Right lobe of liver (tissue), 6 donors: ENCODE measurements at regions not wholly inside any gene's neighbourhood (a gene's known extent, or its start where the extent isn't known, plus 50 kb on each side); places are given as distances from the start of the nearest gene placed in this dataset.

Experiments used
- ATAC-seq, 4 donors: fragments of 200-7000 bp; cut with Tn5 transposase; one replicate each; pipeline ENCODE4 v1.9.1; 2020; ENCODE audit warnings: mild to moderate bottlenecking in 4 of 4, moderate library complexity in 4 of 4
- DNase-seq, 3 donors: peaks; one replicate each; pipeline ENCODE4 v3.0.0-alpha.2; 2020
- H3K27ac ChIP-seq, 3 donors: fragments of 200-600 bp; one replicate each; pipeline ENCODE4 v1.8.0; 2022
- H3K27me3 ChIP-seq, 2 donors: fragments of 200-600 bp; one replicate each; pipeline ENCODE4 v1.8.0; 2022
- H3K36me3 ChIP-seq, 4 donors: fragments of 200-600 bp; sonication (generic) in 1 of 4; one replicate each; pipeline versions ENCODE4 v1.5.1 to v1.8.0; 2017 to 2022; ENCODE audit warnings: control low read depth in 1 of 4
- H3K4me1 ChIP-seq, 4 donors: fragments of 200-600 bp; sonication (generic) in 1 of 4; one replicate each; pipeline versions ENCODE4 v1.5.1 to v1.8.0; 2017 to 2022; ENCODE audit warnings: control low read depth in 1 of 4
- H3K4me3 ChIP-seq, 3 donors: fragments of 200-600 bp; one replicate each; pipeline ENCODE4 v1.8.0; 2022
- H3K9me3 ChIP-seq, 4 donors: fragments of 200-600 bp; sonication (generic) in 1 of 4; one replicate each; pipeline versions ENCODE4 v1.5.1 to v1.8.0; 2017 to 2022; ENCODE audit warnings: control low read depth in 1 of 4
- POLR2A ChIP-seq: fragments of 450-650 bp; IDR thresholded peaks from one replicate; pipeline ENCODE4 v1.6.1; 2017; ENCODE audit warnings: antibody characterized with exemption, mild to moderate bottlenecking
- WGBS: methylation state at CpG from one replicate; pipeline ENCODE4 v1.1.6; 2018; ENCODE audit warnings: low coverage, low lambda C conversion rate; ENCODE audit not compliant: insufficient coverage; ENCODE audit errors: missing lambda C conversion rate; 5-methylcytosine and 5-hydroxymethylcytosine counted together
- intact Hi-C, 2 donors: fragments of 100-400 bp; cut with DNase I; formaldehyde crosslinking; loops; one replicate each; pipeline versions ENCODE4 v1.11.2 to v1.14.1; 2022
- TF ChIP-seq, protein P1 (sequence below), 4 donors: fragments of 200-600 bp in 3 of 4; fragments of 450-650 bp in 1 of 4; IDR thresholded peaks; one replicate each; pipeline versions ENCODE4 v1.5.1 to v1.8.0; 2016 to 2022; ENCODE audit warnings: antibody characterized with exemption in 4 of 4, mild to moderate bottlenecking in 2 of 4
- donor health status: DM: no; HTN: yes; CAD: no.
- donor health status: DM: no; HTN: no; CAD: no.
- donor health status: DM: no; HTN: no; CAD: no.
- donor health status: DM: no; HTN: yes; CAD: no.
- donor health status: DM: no; HTN: yes; CAD: no.

DNA sequence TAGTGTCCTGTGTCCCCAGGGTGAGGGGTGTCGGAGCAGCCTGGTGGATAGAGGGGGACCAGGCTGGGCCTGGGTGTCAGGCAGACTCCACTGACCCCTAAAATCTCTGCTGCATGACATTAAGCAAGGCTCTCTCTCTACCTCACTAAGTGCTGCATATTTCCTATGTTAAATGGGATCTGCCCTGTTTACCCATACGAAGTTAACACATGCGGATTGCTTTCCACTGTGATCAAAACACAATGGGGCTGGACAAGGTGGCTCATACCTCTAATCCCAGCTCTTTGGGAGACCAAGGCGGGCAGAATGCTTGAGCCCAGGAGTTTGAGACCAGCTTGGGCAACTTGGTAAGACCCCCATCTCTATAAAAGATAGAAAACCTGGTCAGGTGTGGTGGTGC is 426.2 kb downstream of the MIAT start:
- Histone ChIP-seq H3K9me3 (no peaks in the 10 kb centered on the region), H3K27me3 (no peaks in the 10 kb centered on the region), H3K36me3 (no peaks in the 10 kb centered on the region), H3K27ac (no peak overlapping the region), H3K4me1 (no peaks in the 10 kb centered on the region), H3K4me3 (no peak overlapping the region)
- intact Hi-C loops = no loop called here
- ATAC-seq = no peak
- DNase-seq = no peak
- 56% methylated on average over 3 of the region's 4 CpGs for WGBS
- TF ChIP-seq, protein P1, sequence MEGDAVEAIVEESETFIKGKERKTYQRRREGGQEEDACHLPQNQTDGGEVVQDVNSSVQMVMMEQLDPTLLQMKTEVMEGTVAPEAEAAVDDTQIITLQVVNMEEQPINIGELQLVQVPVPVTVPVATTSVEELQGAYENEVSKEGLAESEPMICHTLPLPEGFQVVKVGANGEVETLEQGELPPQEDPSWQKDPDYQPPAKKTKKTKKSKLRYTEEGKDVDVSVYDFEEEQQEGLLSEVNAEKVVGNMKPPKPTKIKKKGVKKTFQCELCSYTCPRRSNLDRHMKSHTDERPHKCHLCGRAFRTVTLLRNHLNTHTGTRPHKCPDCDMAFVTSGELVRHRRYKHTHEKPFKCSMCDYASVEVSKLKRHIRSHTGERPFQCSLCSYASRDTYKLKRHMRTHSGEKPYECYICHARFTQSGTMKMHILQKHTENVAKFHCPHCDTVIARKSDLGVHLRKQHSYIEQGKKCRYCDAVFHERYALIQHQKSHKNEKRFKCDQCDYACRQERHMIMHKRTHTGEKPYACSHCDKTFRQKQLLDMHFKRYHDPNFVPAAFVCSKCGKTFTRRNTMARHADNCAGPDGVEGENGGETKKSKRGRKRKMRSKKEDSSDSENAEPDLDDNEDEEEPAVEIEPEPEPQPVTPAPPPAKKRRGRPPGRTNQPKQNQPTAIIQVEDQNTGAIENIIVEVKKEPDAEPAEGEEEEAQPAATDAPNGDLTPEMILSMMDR (IDR thresholded peaks at IDR 0.05) = no peak
- no peak for TF ChIP-seq POLR2A

DNA sequence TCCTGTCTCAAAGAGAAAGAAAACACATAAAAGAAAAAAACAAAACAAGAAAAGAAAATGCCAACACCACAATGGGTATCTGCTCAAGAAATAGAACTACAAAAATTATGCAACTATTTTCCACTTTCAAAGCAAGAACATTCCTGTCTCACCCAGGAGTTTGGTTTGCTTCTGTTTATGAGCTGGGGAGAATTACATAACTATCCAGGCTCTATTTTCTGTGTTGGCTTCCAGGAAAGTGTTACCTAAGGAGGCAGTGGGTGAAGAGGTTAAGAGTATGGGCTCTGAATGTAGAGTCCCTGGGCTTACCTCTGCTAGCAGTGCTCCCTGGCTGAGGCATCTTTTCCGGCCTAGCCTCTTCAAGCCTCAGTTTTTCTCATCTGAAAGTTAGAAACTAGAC is 426.7 kb downstream of the MIAT start:
- no peak for ATAC-seq
- no peak overlapping the region for H3K27ac ChIP-seq
- intact Hi-C loops = no loop called here
- H3K4me1 ChIP-seq = no peaks in the 10 kb centered on the region
- TF ChIP-seq, protein P1 (IDR thresholded peaks at IDR 0.05) = no peak
- TF ChIP-seq POLR2A = no peak
- 60% methylated on average over 1 of the region's 1 CpG for WGBS
- H3K27me3 ChIP-seq = no peaks in the 10 kb centered on the region
- H3K4me3 ChIP-seq = no peak overlapping the region
- no peaks in the 10 kb centered on the region for H3K36me3 ChIP-seq
- no peaks in the 10 kb centered on the region for H3K9me3 ChIP-seq
- DNase-seq = no peak

DNA sequence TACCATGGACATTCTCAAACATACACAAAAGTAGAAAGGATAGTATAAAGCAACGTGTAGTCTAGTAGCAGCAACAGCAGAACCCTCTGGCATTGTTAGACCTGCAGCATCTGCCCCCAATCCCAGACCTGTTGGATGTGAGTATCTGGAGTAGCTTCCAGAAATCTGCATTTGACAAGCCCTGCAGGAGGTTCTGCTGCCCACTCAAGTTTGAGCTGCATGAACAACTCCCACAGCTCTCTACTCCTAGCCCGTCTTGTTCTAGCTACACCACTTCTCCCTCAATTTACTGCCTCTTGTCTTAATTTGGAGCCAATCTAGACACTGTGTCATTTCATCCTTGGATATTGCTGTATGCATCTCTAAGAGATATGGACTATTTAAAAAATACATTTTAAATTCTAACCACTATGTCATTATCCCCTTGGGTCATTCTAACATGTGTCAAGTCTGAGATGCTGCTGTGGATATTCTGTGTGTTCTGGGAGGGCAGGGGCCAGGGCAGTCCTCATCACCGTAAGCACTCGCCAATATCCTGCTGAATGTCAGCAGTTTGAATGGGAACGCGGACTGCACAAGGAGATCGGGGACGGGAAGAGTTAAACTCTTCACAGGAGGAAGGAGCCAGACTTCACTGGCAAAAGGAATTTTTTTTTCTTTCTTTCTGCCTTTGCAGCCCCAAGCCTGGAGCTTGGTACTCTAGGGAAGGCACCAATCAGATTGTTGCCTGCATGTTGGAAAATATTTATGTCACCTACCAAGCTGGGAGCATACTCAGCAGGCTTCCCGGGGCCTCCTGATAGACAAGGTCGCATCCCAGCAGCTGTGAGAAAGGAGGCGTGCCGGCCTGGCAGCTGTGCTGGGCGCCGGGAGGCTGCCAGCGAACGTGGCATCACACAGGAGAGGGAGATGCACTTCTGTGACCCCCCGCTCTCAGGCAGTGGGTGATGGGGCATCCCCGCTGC is 429.0 kb downstream of the MIAT start:
- H3K4me3 ChIP-seq = no peak overlapping the region
- no peaks in the 10 kb centered on the region for H3K9me3 ChIP-seq
- no peak for DNase-seq
- H3K4me1 ChIP-seq = no peaks in the 10 kb centered on the region
- no peak for ATAC-seq
- intact Hi-C loops = no loop called here
- 22% methylated on average over 14 of the region's 18 CpGs for WGBS
- no peak for TF ChIP-seq POLR2A
- TF ChIP-seq, protein P1 (IDR thresholded peaks at IDR 0.05) = no peak
- no peak overlapping the region for H3K27ac ChIP-seq
- H3K27me3 ChIP-seq = no peaks in the 10 kb centered on the region
- no peaks in the 10 kb centered on the region for H3K36me3 ChIP-seq

DNA sequence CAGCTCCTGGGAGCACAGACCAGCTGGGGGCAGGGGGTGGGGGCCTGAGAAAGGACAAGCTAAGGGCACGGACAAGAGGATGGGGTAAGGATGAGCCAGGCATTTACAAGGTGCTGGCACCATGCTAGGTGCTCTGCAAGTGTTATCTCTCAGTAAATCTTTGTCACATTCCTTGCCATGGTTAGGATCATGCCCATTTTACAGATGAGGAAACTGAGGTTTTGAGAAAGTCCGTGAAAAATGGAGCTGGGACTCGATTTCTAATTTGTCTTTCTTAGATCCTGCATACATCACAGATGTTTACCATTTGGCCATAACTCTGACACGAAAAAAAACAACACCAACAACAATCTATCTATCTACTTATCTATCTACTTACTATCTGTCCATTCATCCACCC is 429.7 kb downstream of the MIAT start:
- H3K4me3 ChIP-seq = no peak overlapping the region
- no peak for ATAC-seq
- 34% methylated on average over 3 of the region's 4 CpGs for WGBS
- TF ChIP-seq, protein P1 (IDR thresholded peaks at IDR 0.05) = no peak
- TF ChIP-seq POLR2A = no peak
- intact Hi-C loops = no loop called here
- H3K9me3 ChIP-seq = no peaks in the 10 kb centered on the region
- H3K27ac ChIP-seq = no peak overlapping the region
- no peaks in the 10 kb centered on the region for H3K27me3 ChIP-seq
- H3K36me3 ChIP-seq = no peaks in the 10 kb centered on the region
- no peak for DNase-seq
- H3K4me1 ChIP-seq = no peaks in the 10 kb centered on the region
